Erythroblast (primary cell): ENCODE measurements at regions not wholly inside any gene's neighbourhood (a gene's known extent, or its start where the extent isn't known, plus 50 kb on each side); places are given as distances from the start of the nearest gene placed in this dataset.
"Not testable (repeated sequence)": the region's sequence is repeated elsewhere in the genome, so short reads cannot be mapped to it uniquely, and the experiment has no call there.

Source experiments
- DNase-seq, 2 experiments: peaks; one replicate each; lab custom pipeline; 2025; lab: John Stamatoyannopoulos, UW
- GATA1 ChIP-seq: IDR thresholded peaks from 2 replicates; pipeline ENCODE4 v1.6.1; 2011; ENCODE audit warnings: low read depth, mild to moderate bottlenecking, control low read depth, low read length, moderate library complexity
- POLR2A ChIP-seq: IDR thresholded peaks from 2 replicates; pipeline ENCODE4 v1.6.1; 2011; ENCODE audit warnings: mild to moderate bottlenecking, low read length

- no peak for TF ChIP-seq GATA1
- TF ChIP-seq POLR2A = no peak
- DNase-seq = no peak
Measured at GRCh38 chr4:158443731-158444130, 78.0 kb upstream of the RXFP1 start.

- no peak for DNase-seq
- TF ChIP-seq POLR2A = no peak
- TF ChIP-seq GATA1 = no peak
Measured at GRCh38 chr4:158444621-158445020, 77.1 kb upstream of the RXFP1 start.

GRCh38 chr4:158446106-158446505 is 75.6 kb upstream of the RXFP1 start:
- DNase-seq = no peak
- TF ChIP-seq POLR2A = no peak
- TF ChIP-seq GATA1 = no peak

- DNase-seq = no peak
- TF ChIP-seq GATA1 (no peak), POLR2A (no peak)
Measured at GRCh38 chr4:158450741-158451140, 70.9 kb upstream of the RXFP1 start.

GRCh38 chr4:158452116-158452515 is 69.6 kb upstream of the RXFP1 start:
- DNase-seq = not testable (repeated sequence)

GRCh38 chr4:158458271-158458895 is 63.3 kb upstream of the RXFP1 start:
- DNase-seq = no peak
- no peak for TF ChIP-seq POLR2A
- no peak for TF ChIP-seq GATA1

- TF ChIP-seq GATA1 (no peak), POLR2A (no peak)
- DNase-seq = no peak
Measured at GRCh38 chr4:158459085-158459820, 62.4 kb upstream of the RXFP1 start.

GRCh38 chr4:158461336-158461735 is 60.3 kb upstream of the RXFP1 start:
- no peak for DNase-seq
- TF ChIP-seq POLR2A = no peak
- no peak for TF ChIP-seq GATA1

- TF ChIP-seq GATA1 = no peak
- TF ChIP-seq POLR2A = no peak
- no peak for DNase-seq
Measured at GRCh38 chr4:158462611-158463010, 59.1 kb upstream of the RXFP1 start.
